ENCODE measurements at regions not wholly inside any gene's neighbourhood (a gene's known extent, or its start where the extent isn't known, plus 50 kb on each side); places are given as distances from the start of the nearest gene placed in this dataset.
A peak's percentile ranks its signal among the peaks of the same experiment; 100 is the strongest.

- DNase-seq (ENCODE audit: low read depth in 2 of 3, low spot score in 2 of 3): peak in 1 of 3 experiments; percentile 1
Observed at GRCh38 chr13:39892721-39893685, 237.5 kb downstream of the COG6 start.

GRCh38 chr13:39893808-39894207 is 238.3 kb downstream of the COG6 start:
- DNase-seq (ENCODE audit: low read depth in 2 of 3, low spot score in 2 of 3): no peak

GRCh38 chr13:39894586-39894985 is 239.1 kb downstream of the COG6 start:
- no peak for DNase-seq (ENCODE audit: low read depth in 2 of 3, low spot score in 2 of 3)

- DNase-seq (ENCODE audit: low read depth in 2 of 3, low spot score in 2 of 3): no peak
Observed at GRCh38 chr13:39895254-39895653, 239.8 kb downstream of the COG6 start.

- no peak for DNase-seq (ENCODE audit: low read depth in 2 of 3, low spot score in 2 of 3)
Observed at GRCh38 chr13:39897636-39898035, 242.2 kb downstream of the COG6 start.

- DNase-seq (ENCODE audit: low read depth in 2 of 3, low spot score in 2 of 3): no peak
Observed at GRCh38 chr13:39900106-39900750, 244.8 kb downstream of the COG6 start.

GRCh38 chr13:39904959-39905358 is 249.5 kb downstream of the COG6 start:
- no peak for DNase-seq (ENCODE audit: low read depth in 2 of 3, low spot score in 2 of 3)

GRCh38 chr13:39909634-39910033 is 254.2 kb downstream of the COG6 start:
- DNase-seq (ENCODE audit: low read depth in 2 of 3, low spot score in 2 of 3): no peak

- DNase-seq (ENCODE audit: low read depth in 2 of 3, low spot score in 2 of 3): no peak
Observed at GRCh38 chr13:39910041-39910440, 254.6 kb downstream of the COG6 start.

GRCh38 chr13:39910833-39911232 is 255.4 kb downstream of the COG6 start:
- no peak for DNase-seq (ENCODE audit: low read depth in 2 of 3, low spot score in 2 of 3)

- no peak for DNase-seq (ENCODE audit: low read depth in 2 of 3, low spot score in 2 of 3)
Observed at GRCh38 chr13:39913339-39913738, 257.9 kb downstream of the COG6 start.

- no peak for DNase-seq (ENCODE audit: low read depth in 2 of 3, low spot score in 2 of 3)
Observed at GRCh38 chr13:39913928-39914327, 258.5 kb downstream of the COG6 start.

- no peak for DNase-seq (ENCODE audit: low read depth in 2 of 3, low spot score in 2 of 3)
Observed at GRCh38 chr13:39915418-39915817, 260.0 kb downstream of the COG6 start.

GRCh38 chr13:39916330-39916729 is 260.9 kb downstream of the COG6 start:
- DNase-seq (ENCODE audit: low read depth in 2 of 3, low spot score in 2 of 3): no peak

- DNase-seq (ENCODE audit: low read depth in 2 of 3, low spot score in 2 of 3): no peak
Observed at GRCh38 chr13:39918620-39919236, 263.3 kb downstream of the COG6 start.

GRCh38 chr13:39920613-39921012 is 265.2 kb downstream of the COG6 start:
- DNase-seq (ENCODE audit: low read depth in 2 of 3, low spot score in 2 of 3): no peak

- DNase-seq (ENCODE audit: low read depth in 2 of 3, low spot score in 2 of 3): no peak
Observed at GRCh38 chr13:39926345-39926744, 270.9 kb downstream of the COG6 start.

- no peak for DNase-seq (ENCODE audit: low read depth in 2 of 3, low spot score in 2 of 3)
Observed at GRCh38 chr13:39928261-39928660, 272.8 kb downstream of the COG6 start.

- no peak for DNase-seq (ENCODE audit: low read depth in 2 of 3, low spot score in 2 of 3)
Observed at GRCh38 chr13:39929583-39929982, 274.1 kb downstream of the COG6 start.

- DNase-seq (ENCODE audit: low read depth in 2 of 3, low spot score in 2 of 3): no peak
Observed at GRCh38 chr13:39930060-39930459, 274.6 kb downstream of the COG6 start.

- DNase-seq (ENCODE audit: low read depth in 2 of 3, low spot score in 2 of 3): no peak
Observed at GRCh38 chr13:39930544-39931444, 275.3 kb downstream of the COG6 start.
